Glutamatergic neuron (in vitro differentiated cells): ENCODE measurements at regions not wholly inside any gene's neighbourhood (a gene's known extent, or its start where the extent isn't known, plus 50 kb on each side); places are given as distances from the start of the nearest gene placed in this dataset.
"Not testable (repeated sequence)": the region's sequence is repeated elsewhere in the genome, so short reads cannot be mapped to it uniquely, and the experiment has no call there.

ENCODE experiments used
- DNase-seq: peaks from one replicate; pipeline ENCODE4 v3.0.0; 2022
- H3K27ac Mint-ChIP-seq: one replicate; pipeline ENCODE4 v1.8.0; 2020; ENCODE audit warnings: mild to moderate bottlenecking, mixed read lengths, inconsistent platforms; ENCODE audit not compliant: unreplicated experiment
- H3K27me3 Mint-ChIP-seq: one replicate; pipeline ENCODE4 v1.8.0; 2020; ENCODE audit warnings: mild to moderate bottlenecking, moderate library complexity, mixed read lengths, inconsistent platforms; ENCODE audit not compliant: unreplicated experiment
- H3K36me3 Mint-ChIP-seq: one replicate; pipeline ENCODE4 v1.8.0; 2020; ENCODE audit warnings: mild to moderate bottlenecking, mixed read lengths, inconsistent platforms; ENCODE audit not compliant: unreplicated experiment
- H3K4me1 Mint-ChIP-seq: one replicate; pipeline ENCODE4 v1.8.0; 2020; ENCODE audit warnings: mild to moderate bottlenecking, low read depth, mixed read lengths, inconsistent platforms; ENCODE audit not compliant: unreplicated experiment
- H3K4me3 Mint-ChIP-seq: one replicate; pipeline ENCODE4 v1.8.0; 2020; ENCODE audit warnings: mild to moderate bottlenecking, mixed read lengths, inconsistent platforms; ENCODE audit not compliant: unreplicated experiment
- H3K9me3 Mint-ChIP-seq: one replicate; pipeline ENCODE4 v1.8.0; 2020; ENCODE audit warnings: mild to moderate bottlenecking, moderate library complexity, mixed read lengths, inconsistent platforms; ENCODE audit not compliant: unreplicated experiment
- CTCF ChIP-seq: fragments of 200-600 bp; sonication (generic); IDR thresholded peaks from one replicate; pipeline ENCODE4 v1.5.0; 2021; ENCODE audit not compliant: partially characterized antibody, unreplicated experiment

- DNase-seq, result no peak
- H3K27ac Mint-ChIP-seq, result peak overlapping the region; percentile 31
- H3K36me3 Mint-ChIP-seq, result peaks cover 5% of the 10 kb centered on the region
- no peak for TF ChIP-seq CTCF
- no peak overlapping the region for H3K4me3 Mint-ChIP-seq
- H3K27me3 Mint-ChIP-seq, result peaks cover 2% of the 10 kb centered on the region
- H3K9me3 Mint-ChIP-seq, result peaks cover 13% of the 10 kb centered on the region
- peaks cover 41% of the 10 kb centered on the region for H3K4me1 Mint-ChIP-seq
Observed at GRCh38 chr6:56790414-56790813, 147.7 kb upstream of the DST start.

DNA sequence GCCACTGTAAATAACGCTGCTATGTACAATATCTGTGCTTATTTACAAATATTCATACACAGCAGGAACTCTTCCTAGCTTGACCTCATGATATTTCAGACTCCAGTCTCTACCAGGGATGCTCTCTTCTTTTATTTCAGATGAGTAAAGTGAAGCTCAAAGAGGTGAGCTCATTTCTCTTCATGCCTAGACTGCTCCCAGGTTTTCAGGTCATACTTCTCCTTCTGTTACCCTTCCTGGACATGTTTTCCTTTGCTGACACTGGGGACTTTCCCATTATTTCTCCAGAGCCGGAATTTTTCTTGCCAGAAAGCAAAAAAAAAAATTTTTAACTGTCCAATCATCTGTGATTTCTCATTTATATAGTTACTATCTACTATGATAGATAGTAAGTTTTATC is 147.2 kb upstream of the DST start:
- TF ChIP-seq CTCF, result no peak
- no peak for DNase-seq
- Mint-ChIP-seq H3K4me1 (peaks cover 35% of the 10 kb centered on the region), H3K4me3 (no peak overlapping the region), H3K27ac (no peak overlapping the region), H3K9me3 (peaks cover 13% of the 10 kb centered on the region), H3K27me3 (peaks cover 4% of the 10 kb centered on the region), H3K36me3 (peaks cover 5% of the 10 kb centered on the region)

DNA sequence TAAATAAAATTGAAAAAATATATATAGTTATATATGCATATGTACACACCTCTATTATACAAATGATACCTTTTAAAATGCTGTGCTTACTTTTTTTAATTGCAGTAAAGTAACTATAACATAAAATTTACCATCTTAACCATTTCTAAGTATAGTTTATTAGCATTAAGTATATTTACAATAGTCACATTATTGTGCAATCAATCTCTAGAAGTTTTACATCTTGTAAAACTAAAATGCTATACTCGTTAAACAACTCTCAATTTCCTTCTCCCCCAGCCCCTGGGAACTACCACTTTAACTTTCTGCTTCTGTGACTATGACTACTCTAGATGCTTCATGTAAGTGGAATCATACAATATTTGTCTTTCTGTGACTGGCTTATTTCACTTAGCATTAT is 146.7 kb upstream of the DST start:
- no peak for TF ChIP-seq CTCF
- peaks cover 4% of the 10 kb centered on the region for H3K27me3 Mint-ChIP-seq
- H3K36me3 Mint-ChIP-seq, result peaks cover 7% of the 10 kb centered on the region
- peaks cover 30% of the 10 kb centered on the region for H3K4me1 Mint-ChIP-seq
- peaks cover 15% of the 10 kb centered on the region for H3K9me3 Mint-ChIP-seq
- H3K27ac Mint-ChIP-seq, result no peak overlapping the region
- DNase-seq, result no peak
- no peak overlapping the region for H3K4me3 Mint-ChIP-seq

GRCh38 chr6:56787209-56787608 is 144.5 kb upstream of the DST start:
- H3K27ac Mint-ChIP-seq, result no peak overlapping the region
- H3K4me3 Mint-ChIP-seq, result no peak overlapping the region
- H3K9me3 Mint-ChIP-seq, result peaks cover 22% of the 10 kb centered on the region
- H3K4me1 Mint-ChIP-seq, result peaks cover 29% of the 10 kb centered on the region
- peaks cover 14% of the 10 kb centered on the region for H3K36me3 Mint-ChIP-seq
- peaks cover 6% of the 10 kb centered on the region for H3K27me3 Mint-ChIP-seq
- no peak for TF ChIP-seq CTCF
- DNase-seq, result no peak

- no peak for DNase-seq
- no peak for TF ChIP-seq CTCF
- Mint-ChIP-seq H3K4me1 (peaks cover 26% of the 10 kb centered on the region), H3K9me3 (peaks cover 22% of the 10 kb centered on the region), H3K27me3 (peaks cover 6% of the 10 kb centered on the region), H3K36me3 (peaks cover 14% of the 10 kb centered on the region), H3K4me3 (peak overlapping the region; percentile 41), H3K27ac (no peak overlapping the region)
Observed at GRCh38 chr6:56786256-56786655, 143.6 kb upstream of the DST start.

DNA sequence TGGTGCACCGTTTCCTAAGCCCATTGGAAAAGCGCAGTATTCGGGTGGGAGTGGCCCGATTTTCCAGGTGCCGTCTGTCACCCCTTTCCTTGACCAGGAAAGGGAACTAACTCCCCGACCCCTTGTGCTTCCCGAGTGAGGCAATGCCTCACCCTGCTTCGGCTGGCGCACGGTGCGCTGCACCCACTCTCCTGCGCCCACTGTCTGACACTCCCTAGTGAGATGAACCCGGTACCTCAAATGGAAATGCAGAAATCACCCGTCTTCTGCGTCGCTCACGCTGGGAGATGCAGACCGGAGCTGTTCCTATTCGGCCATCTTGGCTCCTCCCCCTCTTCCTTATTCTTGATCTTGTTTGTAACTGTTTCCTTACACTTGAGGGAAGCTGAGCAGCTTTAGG is 142.8 kb upstream of the DST start:
- Mint-ChIP-seq H3K4me3 (peak overlapping the region; percentile 16), H3K9me3 (peaks cover 22% of the 10 kb centered on the region), H3K4me1 (peaks cover 23% of the 10 kb centered on the region), H3K36me3 (peaks cover 14% of the 10 kb centered on the region), H3K27ac (peak overlapping the region; percentile 83)
- not testable (repeated sequence) for DNase-seq, H3K27me3 Mint-ChIP-seq

GRCh38 chr6:56780109-56780508 is 137.4 kb upstream of the DST start:
- H3K36me3 Mint-ChIP-seq, H3K27me3 Mint-ChIP-seq, H3K4me1 Mint-ChIP-seq, DNase-seq, H3K27ac Mint-ChIP-seq, H3K4me3 Mint-ChIP-seq: not testable (repeated sequence)
- H3K9me3 Mint-ChIP-seq, result peaks cover 20% of the 10 kb centered on the region

- DNase-seq, H3K4me1 Mint-ChIP-seq, H3K4me3 Mint-ChIP-seq, H3K36me3 Mint-ChIP-seq, H3K27me3 Mint-ChIP-seq, H3K27ac Mint-ChIP-seq: not testable (repeated sequence)
- peaks cover 12% of the 10 kb centered on the region for H3K9me3 Mint-ChIP-seq
Observed at GRCh38 chr6:56778503-56778902, 135.8 kb upstream of the DST start.
